ENCODE measurements at regions not wholly inside any gene's neighbourhood (a gene's known extent, or its start where the extent isn't known, plus 50 kb on each side); places are given as distances from the start of the nearest gene placed in this dataset.
"Not testable (repeated sequence)": the region's sequence is repeated elsewhere in the genome, so short reads cannot be mapped to it uniquely, and the experiment has no call there.

GRCh38 chr3:159305017-159305416 is 503.2 kb downstream of the MFSD1 start:
- no peaks in the 10 kb centered on the region for H3K9me3 ChIP-seq
- in situ Hi-C loops (cut with MboI; ENCODE audit: low pct_ligation_motif_present in 1 of 4, low pct_unique_long_range_greater_than_20kb in 1 of 4, low sequenced_read_pairs in 3 of 4) = no loop called here
- H3K36me3 ChIP-seq = no peaks in the 10 kb centered on the region
- no peaks in the 10 kb centered on the region for H3K4me1 ChIP-seq
- intact Hi-C loops (cut with DNase I; ENCODE audit: low total_unique reads) = no loop called here
- DNase-seq = no peak
- TF ChIP-seq POLR2AphosphoS5 (IDR thresholded peaks at IDR 0.05) (no peak), CTCF (IDR thresholded peaks at IDR 0.05) (no peak), POLR2A (IDR thresholded peaks at IDR 0.05) (no peak), EP300 (IDR thresholded peaks at IDR 0.05; ENCODE audit: low read depth) (no peak)
- no peak overlapping the region for H3K27ac ChIP-seq
- H3K4me3 ChIP-seq = no peak overlapping the region
- no peaks in the 10 kb centered on the region for H3K27me3 ChIP-seq

GRCh38 chr3:159316706-159317105 is 514.9 kb downstream of the MFSD1 start:
- H3K27ac ChIP-seq; H3K27me3 ChIP-seq; H3K36me3 ChIP-seq; intact Hi-C loops (cut with DNase I; ENCODE audit: low total_unique reads); in situ Hi-C loops (cut with MboI; ENCODE audit: low pct_ligation_motif_present in 1 of 4, low pct_unique_long_range_greater_than_20kb in 1 of 4, low sequenced_read_pairs in 3 of 4); H3K9me3 ChIP-seq; H3K4me3 ChIP-seq; DNase-seq; H3K4me1 ChIP-seq: not testable (repeated sequence)
- WGBS, 2 donors (ENCODE audit: low coverage in 1 of 2) = 54 to 63% methylated on average over 3 of the region's 3 CpGs

GRCh38 chr3:159319156-159319555 is 517.3 kb downstream of the MFSD1 start:
- Histone ChIP-seq H3K27ac (no peak overlapping the region), H3K4me1 (no peaks in the 10 kb centered on the region), H3K4me3 (no peak overlapping the region), H3K36me3 (no peaks in the 10 kb centered on the region), H3K9me3 (no peaks in the 10 kb centered on the region), H3K27me3 (no peaks in the 10 kb centered on the region)
- intact Hi-C loops (cut with DNase I; ENCODE audit: low total_unique reads) (no loop called here), in situ Hi-C loops (cut with MboI; ENCODE audit: low pct_ligation_motif_present in 1 of 4, low pct_unique_long_range_greater_than_20kb in 1 of 4, low sequenced_read_pairs in 3 of 4) (no loop called here)
- DNase-seq = no peak
- TF ChIP-seq POLR2A (IDR thresholded peaks at IDR 0.05) (no peak), EP300 (IDR thresholded peaks at IDR 0.05; ENCODE audit: low read depth) (no peak), CTCF (IDR thresholded peaks at IDR 0.05) (no peak), POLR2AphosphoS5 (IDR thresholded peaks at IDR 0.05) (no peak)

- DNase-seq = peak; percentile 11
These were observed 520.6 kb downstream of the MFSD1 start for GRCh38 chr3:159322322-159322939.

More at GRCh38 chr3:159322322-159322939, 520.6 kb downstream of the MFSD1 start:
- H3K4me3 ChIP-seq = no peak overlapping the region
- intact Hi-C loops (cut with DNase I; ENCODE audit: low total_unique reads) = no loop called here
- H3K4me1 ChIP-seq = no peaks in the 10 kb centered on the region
- no peaks in the 10 kb centered on the region for H3K27me3 ChIP-seq
- no peaks in the 10 kb centered on the region for H3K9me3 ChIP-seq
- WGBS, 2 donors (ENCODE audit: low coverage in 1 of 2) = 56 to 60% methylated on average over 1 to 8 of the region's 8 CpGs
- TF ChIP-seq CTCF (IDR thresholded peaks at IDR 0.05) = peak in 4 of 5 experiments; percentile 19 to 46 (median 38)
- no peak for TF ChIP-seq EP300 (IDR thresholded peaks at IDR 0.05; ENCODE audit: low read depth)
- no peak overlapping the region for H3K27ac ChIP-seq
- in situ Hi-C loops (cut with MboI; ENCODE audit: low pct_ligation_motif_present in 1 of 4, low pct_unique_long_range_greater_than_20kb in 1 of 4, low sequenced_read_pairs in 3 of 4) = no loop called here
- no peaks in the 10 kb centered on the region for H3K36me3 ChIP-seq
